GM23338 (cell line): ENCODE measurements at regions not wholly inside any gene's neighbourhood (a gene's known extent, or its start where the extent isn't known, plus 50 kb on each side); places are given as distances from the start of the nearest gene placed in this dataset.

Source experiments
- ATAC-seq: fragments of 200-7000 bp; cut with Tn5 transposase; 3 replicates; pipeline ENCODE4 v1.9.1; 2020
- DNase-seq: peaks from one replicate; pipeline ENCODE4 v3.0.0-alpha.2; 2015; ENCODE audit warnings: low spot score
- H2AFZ ChIP-seq: fragments of 200-600 bp; sonication (generic); 2 replicates; pipeline ENCODE4 v1.8.0; 2016; ENCODE audit warnings: antibody characterized with exemption, mild to moderate bottlenecking, moderate library complexity
- H3F3A ChIP-seq: fragments of 200-600 bp; sonication (generic); replicated peaks from 2 replicates; pipeline ENCODE4 v1.8.0; 2017; ENCODE audit warnings: antibody characterized with exemption, mixed run types, low read depth
- H3K27ac ChIP-seq: fragments of 200-600 bp; sonication (generic); 2 replicates; pipeline ENCODE4 v1.6.1; 2016; ENCODE audit warnings: low read depth
- H3K27me3 ChIP-seq: fragments of 200-600 bp; sonication (generic); 2 replicates; pipeline ENCODE4 v1.8.0; 2016; ENCODE audit warnings: mild to moderate bottlenecking, mixed run types, moderate library complexity; ENCODE audit not compliant: insufficient read depth
- H3K36me3 ChIP-seq: fragments of 200-600 bp; sonication (generic); 2 replicates; pipeline ENCODE4 v1.8.0; 2016; ENCODE audit warnings: mild to moderate bottlenecking; ENCODE audit not compliant: insufficient read depth
- H3K4me1 ChIP-seq: fragments of 200-600 bp; sonication (generic); 2 replicates; pipeline ENCODE4 v1.8.0; 2016; ENCODE audit warnings: mild to moderate bottlenecking, moderate library complexity; ENCODE audit not compliant: insufficient read depth
- H3K4me2 ChIP-seq: fragments of 200-600 bp; sonication (generic); 2 replicates; pipeline ENCODE4 v1.7.1; 2017; ENCODE audit warnings: mixed run types
- H3K4me3 ChIP-seq: fragments of 200-600 bp; sonication (generic); 2 replicates; pipeline ENCODE4 v1.6.1; 2016; ENCODE audit warnings: mixed run types
- H3K79me2 ChIP-seq: fragments of 200-600 bp; sonication (generic); replicated peaks from 2 replicates; pipeline ENCODE4 v1.8.0; 2017; ENCODE audit warnings: mild to moderate bottlenecking; ENCODE audit not compliant: insufficient read depth
- H3K9me2 ChIP-seq: fragments of 200-600 bp; sonication (generic); 2 replicates; pipeline ENCODE4 v1.8.0; 2017; ENCODE audit not compliant: insufficient read depth
- H4K20me1 ChIP-seq: fragments of 200-600 bp; sonication (generic); replicated peaks from 2 replicates; pipeline ENCODE4 v1.8.0; 2017; ENCODE audit warnings: mild to moderate bottlenecking; ENCODE audit not compliant: insufficient read depth
- H3K27ac Mint-ChIP-seq: 2 replicates; pipeline ENCODE4 v1.8.0; 2020; ENCODE audit warnings: inconsistent platforms, mild to moderate bottlenecking, moderate library complexity, mixed read lengths
- H3K27me3 Mint-ChIP-seq: 3 replicates; pipeline ENCODE4 v1.8.0; 2022; ENCODE audit warnings: low read depth, mild to moderate bottlenecking, moderate library complexity, mixed read lengths, inconsistent platforms; ENCODE audit not compliant: insufficient read depth, poor library complexity
- H3K36me3 Mint-ChIP-seq: 3 replicates; pipeline ENCODE4 v1.8.0; 2021; ENCODE audit warnings: low read depth, mild to moderate bottlenecking, inconsistent platforms, moderate library complexity, mixed read lengths
- H3K4me1 Mint-ChIP-seq: 3 replicates; pipeline ENCODE4 v1.8.0; 2020; ENCODE audit warnings: mild to moderate bottlenecking, inconsistent platforms, mixed read lengths
- H3K4me3 Mint-ChIP-seq: 3 replicates; pipeline ENCODE4 v1.8.0; 2021; ENCODE audit warnings: moderate library complexity, mild to moderate bottlenecking, inconsistent platforms, mixed read lengths
- H3K9me3 Mint-ChIP-seq: 3 replicates; pipeline ENCODE4 v1.8.0; 2020; ENCODE audit warnings: moderate library complexity, mild to moderate bottlenecking, inconsistent platforms, mixed read lengths
- CTCF ChIP-seq, 2 experiments: fragments of 200-600 bp in 1 of 2; sonication (generic) in 1 of 2; conservative IDR thresholded peaks; 2 replicates each; pipeline versions ENCODE4 v1.5.1 to v1.6.1; 2016 to 2017; ENCODE audit warnings: antibody characterized with exemption in 2 of 2, low read depth in 2 of 2, mild to moderate bottlenecking in 2 of 2, moderate library complexity in 1 of 2
- ETS1 ChIP-seq: IDR thresholded peaks from 2 replicates; pipeline ENCODE4 v1.6.1; 2016; ENCODE audit warnings: antibody characterized with exemption
- EZH2phosphoT487 ChIP-seq: fragments of 200-600 bp; sonication (generic); IDR thresholded peaks from one replicate; pipeline ENCODE4 v1.8.1; 2018; ENCODE audit warnings: antibody characterized with exemption; ENCODE audit not compliant: unreplicated experiment
- NANOG ChIP-seq: IDR thresholded peaks from 2 replicates; pipeline ENCODE4 v1.6.1; 2016; ENCODE audit warnings: antibody characterized with exemption, borderline replicate concordance
- POLR2AphosphoS5 ChIP-seq: IDR thresholded peaks from 2 replicates; pipeline ENCODE4 v1.6.1; 2016; ENCODE audit warnings: antibody characterized with exemption, low read depth
- STAT1 ChIP-seq: IDR thresholded peaks from one replicate; pipeline ENCODE4 v1.6.1; 2016; ENCODE audit warnings: antibody characterized with exemption; ENCODE audit not compliant: unreplicated experiment
- ZNF114 ChIP-seq: fragments of 250-450 bp; sonication (Bioruptor Pico); IDR thresholded peaks from 2 replicates; pipeline ENCODE4 v1.5.0; 2020; ENCODE audit warnings: mild to moderate bottlenecking, moderate library complexity
- TF ChIP-seq, protein P1 (sequence below): fragments of 250-450 bp; sonication (Bioruptor Pico); IDR thresholded peaks from 2 replicates; pipeline ENCODE4 v1.5.0; 2020; ENCODE audit warnings: mild to moderate bottlenecking, moderate library complexity

GRCh38 chr7:41872966-41873365, 170.1 kb upstream of the INHBA start:
- no peaks in the 10 kb centered on the region for H3K79me2 ChIP-seq
- H3K4me2 ChIP-seq = no peak overlapping the region
- H3K27ac ChIP-seq = no peak overlapping the region
- peaks cover 3% of the 10 kb centered on the region for H3K27me3 Mint-ChIP-seq
- no peaks in the 10 kb centered on the region; the same call in 1 of the 2 replicates for H3K36me3 ChIP-seq
- no peak overlapping the region for H3K27ac Mint-ChIP-seq
- no peak overlapping the region for H3K4me3 ChIP-seq
- H3K27me3 ChIP-seq = no peaks in the 10 kb centered on the region
- no peaks in the 10 kb centered on the region for H3F3A ChIP-seq
- no peak overlapping the region for H2AFZ ChIP-seq
- no peak for TF ChIP-seq EZH2phosphoT487
- no peak for TF ChIP-seq CTCF (conservative IDR thresholded peaks at IDR 0.05; ENCODE audit: low read depth in 2 of 2)
- TF ChIP-seq ETS1 = no peak
- no peaks in the 10 kb centered on the region for H3K36me3 Mint-ChIP-seq
- H3K9me3 Mint-ChIP-seq = no peaks in the 10 kb centered on the region
- peaks cover 3% of the 10 kb centered on the region; the same call in 2 of the 3 replicates for H3K4me1 Mint-ChIP-seq
- no peak for DNase-seq
- no peak overlapping the region for H3K4me3 Mint-ChIP-seq
- H3K9me2 ChIP-seq = peaks cover 8% of the 10 kb centered on the region
- ATAC-seq = no peak
- peaks cover 4% of the 10 kb centered on the region; the same call in 1 of the 2 replicates for H3K4me1 ChIP-seq
- H4K20me1 ChIP-seq = no peaks in the 10 kb centered on the region

DNA sequence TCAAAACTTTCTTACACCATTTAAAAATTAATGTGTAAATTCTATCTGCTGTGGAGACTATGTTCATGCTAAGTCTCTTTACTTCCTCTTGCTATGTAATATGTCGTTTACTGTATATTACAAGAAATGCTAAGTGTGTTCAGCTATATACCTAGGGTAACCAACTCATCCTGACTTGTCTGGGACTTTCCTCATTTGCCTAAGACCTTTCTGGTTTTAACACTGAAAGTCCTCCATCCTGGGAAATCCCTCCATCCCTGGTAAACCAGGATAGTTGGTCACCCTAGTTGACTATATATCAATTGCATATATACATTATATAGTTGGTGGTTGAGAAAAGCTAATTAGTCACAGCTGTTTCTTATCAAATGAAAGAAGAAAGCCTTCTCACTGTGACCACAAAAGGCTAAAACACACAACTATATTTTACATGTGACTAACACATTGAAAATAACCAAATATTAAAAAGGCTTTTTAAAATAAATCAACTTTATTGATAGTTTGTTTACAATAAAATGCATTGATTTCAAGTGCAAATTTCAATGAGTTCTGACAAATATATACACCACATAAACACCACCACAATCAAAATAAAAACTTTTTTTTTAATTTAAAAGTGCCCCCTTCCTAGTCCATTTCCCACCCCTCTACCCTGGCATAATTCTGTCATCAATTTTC, 167.7 kb upstream of the INHBA start:
- Histone ChIP-seq H3K9me2 (peaks cover 8% of the 10 kb centered on the region), H3K36me3 (0 out of 2 replicates have a peak, but pooled peaks cover 5% of the 10 kb centered on the region), H3K27me3 (no peaks in the 10 kb centered on the region), H3F3A (no peaks in the 10 kb centered on the region), H3K4me2 (no peak overlapping the region), H4K20me1 (no peaks in the 10 kb centered on the region), H3K27ac (no peak overlapping the region), H3K79me2 (no peaks in the 10 kb centered on the region), H3K4me1 (peaks cover 4% of the 10 kb centered on the region; the same call in 1 of the 2 replicates), H3K4me3 (no peak overlapping the region), H2AFZ (no peak overlapping the region)
- DNase-seq (no peak), ATAC-seq (no peak)
- H3K27me3 Mint-ChIP-seq = peaks cover 2% of the 10 kb centered on the region
- H3K4me1 Mint-ChIP-seq = no peaks in the 10 kb centered on the region; the same call in 2 of the 3 replicates
- H3K27ac Mint-ChIP-seq = no peak overlapping the region
- peaks cover 14% of the 10 kb centered on the region for H3K9me3 Mint-ChIP-seq
- H3K36me3 Mint-ChIP-seq = peaks cover 11% of the 10 kb centered on the region; the same call in 2 of the 3 replicates
- H3K4me3 Mint-ChIP-seq = no peak overlapping the region
- TF ChIP-seq NANOG (no peak), CTCF (conservative IDR thresholded peaks at IDR 0.05; ENCODE audit: low read depth in 2 of 2) (no peak), STAT1 (no peak), ETS1 (no peak), ZNF114 (no peak), POLR2AphosphoS5 (no peak)
- TF ChIP-seq, protein P1, sequence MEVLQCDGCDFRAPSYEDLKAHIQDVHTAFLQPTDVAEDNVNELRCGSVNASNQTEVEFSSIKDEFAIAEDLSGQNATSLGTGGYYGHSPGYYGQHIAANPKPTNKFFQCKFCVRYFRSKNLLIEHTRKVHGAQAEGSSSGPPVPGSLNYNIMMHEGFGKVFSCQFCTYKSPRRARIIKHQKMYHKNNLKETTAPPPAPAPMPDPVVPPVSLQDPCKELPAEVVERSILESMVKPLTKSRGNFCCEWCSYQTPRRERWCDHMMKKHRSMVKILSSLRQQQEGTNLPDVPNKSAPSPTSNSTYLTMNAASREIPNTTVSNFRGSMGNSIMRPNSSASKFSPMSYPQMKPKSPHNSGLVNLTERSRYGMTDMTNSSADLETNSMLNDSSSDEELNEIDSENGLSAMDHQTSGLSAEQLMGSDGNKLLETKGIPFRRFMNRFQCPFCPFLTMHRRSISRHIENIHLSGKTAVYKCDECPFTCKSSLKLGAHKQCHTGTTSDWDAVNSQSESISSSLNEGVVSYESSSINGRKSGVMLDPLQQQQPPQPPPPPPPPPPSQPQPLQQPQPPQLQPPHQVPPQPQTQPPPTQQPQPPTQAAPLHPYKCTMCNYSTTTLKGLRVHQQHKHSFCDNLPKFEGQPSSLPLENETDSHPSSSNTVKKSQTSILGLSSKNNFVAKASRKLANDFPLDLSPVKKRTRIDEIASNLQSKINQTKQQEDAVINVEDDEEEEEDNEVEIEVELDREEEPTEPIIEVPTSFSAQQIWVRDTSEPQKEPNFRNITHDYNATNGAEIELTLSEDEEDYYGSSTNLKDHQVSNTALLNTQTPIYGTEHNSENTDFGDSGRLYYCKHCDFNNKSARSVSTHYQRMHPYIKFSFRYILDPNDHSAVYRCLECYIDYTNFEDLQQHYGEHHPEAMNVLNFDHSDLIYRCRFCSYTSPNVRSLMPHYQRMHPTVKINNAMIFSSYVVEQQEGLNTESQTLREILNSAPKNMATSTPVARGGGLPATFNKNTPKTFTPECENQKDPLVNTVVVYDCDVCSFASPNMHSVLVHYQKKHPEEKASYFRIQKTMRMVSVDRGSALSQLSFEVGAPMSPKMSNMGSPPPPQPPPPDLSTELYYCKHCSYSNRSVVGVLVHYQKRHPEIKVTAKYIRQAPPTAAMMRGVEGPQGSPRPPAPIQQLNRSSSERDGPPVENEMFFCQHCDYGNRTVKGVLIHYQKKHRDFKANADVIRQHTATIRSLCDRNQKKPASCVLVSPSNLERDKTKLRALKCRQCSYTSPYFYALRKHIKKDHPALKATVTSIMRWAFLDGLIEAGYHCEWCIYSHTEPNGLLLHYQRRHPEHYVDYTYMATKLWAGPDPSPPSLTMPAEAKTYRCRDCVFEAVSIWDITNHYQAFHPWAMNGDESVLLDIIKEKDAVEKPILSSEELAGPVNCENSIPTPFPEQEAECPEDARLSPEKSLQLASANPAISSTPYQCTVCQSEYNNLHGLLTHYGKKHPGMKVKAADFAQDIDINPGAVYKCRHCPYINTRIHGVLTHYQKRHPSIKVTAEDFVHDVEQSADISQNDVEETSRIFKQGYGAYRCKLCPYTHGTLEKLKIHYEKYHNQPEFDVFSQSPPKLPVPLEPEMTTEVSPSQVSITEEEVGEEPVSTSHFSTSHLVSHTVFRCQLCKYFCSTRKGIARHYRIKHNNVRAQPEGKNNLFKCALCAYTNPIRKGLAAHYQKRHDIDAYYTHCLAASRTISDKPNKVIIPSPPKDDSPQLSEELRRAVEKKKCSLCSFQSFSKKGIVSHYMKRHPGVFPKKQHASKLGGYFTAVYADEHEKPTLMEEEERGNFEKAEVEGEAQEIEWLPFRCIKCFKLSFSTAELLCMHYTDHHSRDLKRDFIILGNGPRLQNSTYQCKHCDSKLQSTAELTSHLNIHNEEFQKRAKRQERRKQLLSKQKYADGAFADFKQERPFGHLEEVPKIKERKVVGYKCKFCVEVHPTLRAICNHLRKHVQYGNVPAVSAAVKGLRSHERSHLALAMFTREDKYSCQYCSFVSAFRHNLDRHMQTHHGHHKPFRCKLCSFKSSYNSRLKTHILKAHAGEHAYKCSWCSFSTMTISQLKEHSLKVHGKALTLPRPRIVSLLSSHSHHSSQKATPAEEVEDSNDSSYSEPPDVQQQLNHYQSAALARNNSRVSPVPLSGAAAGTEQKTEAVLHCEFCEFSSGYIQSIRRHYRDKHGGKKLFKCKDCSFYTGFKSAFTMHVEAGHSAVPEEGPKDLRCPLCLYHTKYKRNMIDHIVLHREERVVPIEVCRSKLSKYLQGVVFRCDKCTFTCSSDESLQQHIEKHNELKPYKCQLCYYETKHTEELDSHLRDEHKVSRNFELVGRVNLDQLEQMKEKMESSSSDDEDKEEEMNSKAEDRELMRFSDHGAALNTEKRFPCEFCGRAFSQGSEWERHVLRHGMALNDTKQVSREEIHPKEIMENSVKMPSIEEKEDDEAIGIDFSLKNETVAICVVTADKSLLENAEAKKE (CRISPR knock-in tag) = no peak
